GM12874 (cell line): ENCODE measurements at regions not wholly inside any gene's neighbourhood (a gene's known extent, or its start where the extent isn't known, plus 50 kb on each side); places are given as distances from the start of the nearest gene placed in this dataset.

ENCODE experiments used
- TF ChIP-seq, protein P1 (sequence below): IDR thresholded peaks from 2 replicates; pipeline ENCODE4 v1.5.1; 2011; ENCODE audit warnings: low read depth, mild to moderate bottlenecking, control low read depth, low read length, moderate library complexity; ENCODE audit not compliant: insufficient read depth

DNA sequence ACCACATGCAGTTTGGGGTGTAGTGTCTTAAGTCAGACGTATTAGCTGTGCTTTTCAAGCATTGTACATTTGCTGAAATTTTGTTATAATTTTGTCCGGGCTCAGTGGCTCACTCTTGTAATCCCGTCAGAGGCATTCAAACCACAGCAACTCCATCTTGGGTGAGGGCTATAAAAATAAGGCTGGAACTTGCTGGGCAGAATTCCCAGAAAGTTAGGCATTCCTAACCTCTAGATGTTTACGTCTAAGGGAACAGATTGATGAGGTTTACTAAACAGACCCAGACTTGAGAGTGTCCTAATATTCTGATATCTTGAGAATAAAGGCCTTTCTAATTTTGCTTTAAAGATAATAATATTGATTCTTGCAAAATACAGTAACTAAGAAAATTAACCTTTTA lies 957.8 kb downstream of the NXPH1 start:
- TF ChIP-seq, protein P1, sequence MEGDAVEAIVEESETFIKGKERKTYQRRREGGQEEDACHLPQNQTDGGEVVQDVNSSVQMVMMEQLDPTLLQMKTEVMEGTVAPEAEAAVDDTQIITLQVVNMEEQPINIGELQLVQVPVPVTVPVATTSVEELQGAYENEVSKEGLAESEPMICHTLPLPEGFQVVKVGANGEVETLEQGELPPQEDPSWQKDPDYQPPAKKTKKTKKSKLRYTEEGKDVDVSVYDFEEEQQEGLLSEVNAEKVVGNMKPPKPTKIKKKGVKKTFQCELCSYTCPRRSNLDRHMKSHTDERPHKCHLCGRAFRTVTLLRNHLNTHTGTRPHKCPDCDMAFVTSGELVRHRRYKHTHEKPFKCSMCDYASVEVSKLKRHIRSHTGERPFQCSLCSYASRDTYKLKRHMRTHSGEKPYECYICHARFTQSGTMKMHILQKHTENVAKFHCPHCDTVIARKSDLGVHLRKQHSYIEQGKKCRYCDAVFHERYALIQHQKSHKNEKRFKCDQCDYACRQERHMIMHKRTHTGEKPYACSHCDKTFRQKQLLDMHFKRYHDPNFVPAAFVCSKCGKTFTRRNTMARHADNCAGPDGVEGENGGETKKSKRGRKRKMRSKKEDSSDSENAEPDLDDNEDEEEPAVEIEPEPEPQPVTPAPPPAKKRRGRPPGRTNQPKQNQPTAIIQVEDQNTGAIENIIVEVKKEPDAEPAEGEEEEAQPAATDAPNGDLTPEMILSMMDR: no peak

DNA sequence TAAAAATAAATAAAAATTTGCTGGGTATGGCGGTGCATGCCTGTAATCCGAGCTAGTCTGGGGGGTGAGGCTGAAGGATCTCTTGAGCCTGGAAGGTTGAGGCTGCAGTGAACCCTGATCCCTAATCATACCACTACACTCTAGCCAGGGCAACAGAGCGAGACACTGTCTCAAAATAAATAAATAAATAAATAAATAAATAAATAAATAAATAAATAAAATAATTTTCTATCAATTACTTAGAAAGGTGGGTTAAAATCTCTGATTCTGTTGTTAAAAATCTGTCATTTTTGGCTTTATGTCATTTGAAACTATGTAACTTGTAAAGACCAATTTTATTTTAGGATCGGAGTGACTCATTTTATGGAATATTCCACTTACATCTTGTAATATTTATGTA lies 958.6 kb downstream of the NXPH1 start:
- TF ChIP-seq, protein P1: no peak

DNA sequence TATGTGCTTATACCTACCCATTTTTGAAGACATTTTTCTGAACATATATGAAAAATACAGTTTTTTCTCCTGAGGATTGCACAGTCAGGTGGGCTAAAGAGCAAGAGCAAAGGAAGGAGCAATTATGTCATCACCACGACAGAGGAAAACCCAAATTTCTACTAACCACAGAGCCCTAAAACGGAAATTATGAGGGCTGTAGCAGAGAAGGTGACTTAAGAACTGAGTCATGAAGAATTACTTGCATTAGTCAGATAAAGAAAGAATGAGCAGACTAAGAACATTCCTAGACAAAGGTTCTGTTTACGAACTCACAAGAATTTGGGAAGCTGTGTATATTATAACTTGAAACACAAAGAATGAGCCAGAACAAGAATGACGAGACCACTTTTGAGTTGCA lies 974.4 kb downstream of the NXPH1 start:
- TF ChIP-seq, protein P1: no peak

DNA sequence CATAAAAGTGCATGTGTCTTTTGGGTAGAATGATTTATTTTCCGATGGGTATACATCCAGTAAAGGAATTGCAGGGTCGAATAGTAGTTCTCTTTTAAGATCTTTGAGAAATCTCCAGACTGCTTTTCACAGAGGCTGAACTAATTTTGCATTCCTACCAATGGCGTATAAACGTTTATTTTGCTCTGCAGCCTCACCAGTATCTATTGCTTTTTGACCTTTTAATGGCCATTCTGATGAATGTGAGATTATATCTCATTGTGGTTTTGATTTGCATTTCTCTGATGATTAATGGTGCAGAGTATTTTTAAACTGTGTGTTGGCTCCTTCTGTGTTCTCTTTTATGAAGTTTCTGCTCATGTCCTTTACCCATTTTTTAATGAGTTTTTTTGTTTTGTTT lies 1020.1 kb downstream of the NXPH1 start:
- TF ChIP-seq, protein P1: no peak

DNA sequence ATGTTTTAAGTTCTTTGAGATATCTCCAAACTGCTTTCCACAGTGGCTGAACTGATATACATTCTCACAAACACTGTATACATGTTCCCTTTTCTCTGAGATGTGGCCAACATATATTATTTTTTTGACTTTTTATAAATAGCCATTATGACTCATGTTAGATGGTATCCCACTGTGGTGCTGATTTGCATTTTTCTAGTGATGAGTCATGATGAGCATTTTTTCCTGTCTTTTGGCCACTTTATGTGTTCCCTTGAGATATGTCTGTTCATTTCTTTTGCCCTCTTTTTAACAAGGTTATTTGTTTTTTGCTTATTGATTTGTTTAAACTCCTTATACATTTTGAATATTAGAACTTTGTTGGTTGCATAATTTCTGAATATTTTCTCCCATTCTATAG lies 1055.1 kb downstream of the NXPH1 start:
- TF ChIP-seq, protein P1: no peak

DNA sequence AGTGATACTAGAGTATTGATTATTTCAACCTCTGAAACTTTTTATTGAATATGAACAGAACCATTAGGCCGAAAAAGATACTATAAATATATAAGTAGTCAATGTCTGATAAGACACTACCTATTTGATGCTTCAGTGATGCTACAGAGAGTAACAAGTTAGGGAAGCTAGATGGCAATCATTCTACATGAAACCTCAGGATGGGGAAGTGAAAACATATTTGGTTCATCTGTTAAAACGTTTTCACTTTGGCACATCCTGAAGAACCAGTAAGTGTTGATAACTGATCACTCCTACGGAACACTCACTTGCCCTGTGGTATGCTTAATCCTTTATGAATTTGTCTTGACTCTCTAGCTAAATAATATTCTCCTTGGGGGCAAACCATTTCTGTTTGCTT lies 1064.9 kb downstream of the NXPH1 start:
- TF ChIP-seq, protein P1: no peak

DNA sequence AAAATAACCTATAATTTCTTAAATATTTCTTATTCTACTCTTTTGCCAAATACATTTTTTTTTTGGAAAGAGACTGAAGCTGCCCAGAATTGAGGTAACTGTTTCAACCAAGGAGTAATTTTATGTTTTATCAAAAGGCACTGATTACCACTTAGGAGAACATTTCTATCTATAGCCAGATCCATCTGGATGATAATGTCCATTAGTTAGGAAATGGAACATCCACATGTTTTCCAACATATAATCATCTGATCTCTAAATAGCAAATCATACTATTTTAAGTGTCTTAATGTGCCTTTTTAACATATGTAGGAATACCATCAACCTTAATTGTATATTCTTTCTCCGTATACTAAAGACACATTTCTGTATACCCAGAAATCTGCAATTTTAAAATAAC lies 1068.9 kb downstream of the NXPH1 start:
- TF ChIP-seq, protein P1: no peak

DNA sequence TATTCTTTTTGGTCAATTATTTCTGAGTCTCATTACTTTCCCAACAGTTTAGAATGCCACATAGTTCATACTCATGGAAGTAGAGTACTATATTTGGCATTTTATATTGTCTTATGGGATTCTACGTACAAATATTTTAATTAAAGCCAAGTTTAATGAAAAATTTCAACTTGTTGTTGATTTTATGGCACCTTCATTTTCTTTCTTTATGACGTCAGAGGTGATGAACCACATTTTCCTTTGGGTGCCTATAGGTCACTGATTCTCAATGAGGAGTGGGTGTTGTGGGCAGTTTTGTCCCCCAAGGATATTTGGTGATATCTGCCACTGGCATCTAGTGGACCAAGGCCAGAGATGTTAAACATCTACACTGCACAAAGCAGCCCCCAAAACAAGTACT lies 1071.3 kb downstream of the NXPH1 start:
- TF ChIP-seq, protein P1: no peak
